Stimulated activated CD4-positive, alpha-beta T cell treated with anti-CD3 and anti-CD28 coated beads, Interleukin-2, amount 100 ng/mL, for 48 hours (primary cell): ENCODE measurements at regions not wholly inside any gene's neighbourhood (a gene's known extent, or its start where the extent isn't known, plus 50 kb on each side); places are given as distances from the start of the nearest gene placed in this dataset.

Experiments used
- DNase-seq, 2 donors: peaks; one replicate each; pipeline ENCODE4 v3.0.0-alpha.2; 2020

- DNase-seq = no peak
These were observed 583.7 kb downstream of the BRD1 start for GRCh38 chr22:49243965-49244364.

GRCh38 chr22:49243335-49243734 is 584.3 kb downstream of the BRD1 start:
- DNase-seq = no peak

- DNase-seq = no peak
These were observed 585.2 kb downstream of the BRD1 start for GRCh38 chr22:49242480-49242879.

GRCh38 chr22:49241174-49241851 is 586.4 kb downstream of the BRD1 start:
- DNase-seq = no peak

- no peak for DNase-seq
These were observed 587.2 kb downstream of the BRD1 start for GRCh38 chr22:49240472-49240871.

- no peak for DNase-seq
These were observed 587.7 kb downstream of the BRD1 start for GRCh38 chr22:49240016-49240380.

- no peak for DNase-seq
These were observed 588.2 kb downstream of the BRD1 start for GRCh38 chr22:49239264-49240015.

GRCh38 chr22:49238181-49239141 is 589.2 kb downstream of the BRD1 start:
- no peak for DNase-seq

GRCh38 chr22:49237703-49238102 is 590.0 kb downstream of the BRD1 start:
- no peak for DNase-seq

GRCh38 chr22:49237279-49237678 is 590.4 kb downstream of the BRD1 start:
- no peak for DNase-seq

- no peak for DNase-seq
These were observed 591.1 kb downstream of the BRD1 start for GRCh38 chr22:49236541-49237075.

GRCh38 chr22:49235463-49236300 is 592.0 kb downstream of the BRD1 start:
- DNase-seq = no peak

- no peak for DNase-seq
These were observed 593.2 kb downstream of the BRD1 start for GRCh38 chr22:49234459-49234858.

GRCh38 chr22:49233507-49234100 is 594.1 kb downstream of the BRD1 start:
- no peak for DNase-seq

GRCh38 chr22:49232319-49233067 is 595.2 kb downstream of the BRD1 start:
- DNase-seq = no peak

GRCh38 chr22:49230194-49230577 is 597.5 kb downstream of the BRD1 start:
- DNase-seq = no peak

- DNase-seq = no peak
These were observed 598.0 kb downstream of the BRD1 start for GRCh38 chr22:49229483-49230193.

GRCh38 chr22:49228431-49229037 is 599.1 kb downstream of the BRD1 start:
- no peak for DNase-seq

- DNase-seq = no peak
These were observed 600.0 kb downstream of the BRD1 start for GRCh38 chr22:49227670-49228069.

- DNase-seq = no peak
These were observed 601.6 kb downstream of the BRD1 start for GRCh38 chr22:49226096-49226495.
